Keratinocyte (primary cell): ENCODE measurements at regions not wholly inside any gene's neighbourhood (a gene's known extent, or its start where the extent isn't known, plus 50 kb on each side); places are given as distances from the start of the nearest gene placed in this dataset.

Experiments used
- CTCF ChIP-seq, 3 experiments: IDR thresholded peaks in 1 of 3; conservative IDR thresholded peaks in 1 of 3; optimal IDR thresholded peaks in 1 of 3; 2 replicates in 2 of 3; 3 replicates in 1 of 3; pipeline versions ENCODE3 to v1.5.1; 2011; ENCODE audit warnings: low read length in 3 of 3, mild to moderate bottlenecking in 3 of 3, moderate library complexity in 2 of 3, control low read depth in 1 of 3, inconsistent platforms in 1 of 3; ENCODE audit not compliant: insufficient read depth in 2 of 3; ENCODE audit errors: extremely low read depth in 1 of 3
- EZH2 ChIP-seq: IDR thresholded peaks from one replicate; pipeline ENCODE4 v1.6.1; 2012; ENCODE audit warnings: inconsistent platforms, mild to moderate bottlenecking, low read length, moderate library complexity

GRCh38 chr10:107899075-107899474 lies 734.6 kb upstream of the SORCS1 start:
- no peak for TF ChIP-seq CTCF (optimal IDR thresholded peaks at IDR 0.05 in 1 of 3, IDR thresholded peaks at IDR 0.05 in 1 of 3, conservative IDR thresholded peaks at IDR 0.05 in 1 of 3; ENCODE audit: extremely low read depth in 1 of 3, insufficient read depth in 2 of 3, low read length in 3 of 3)
- TF ChIP-seq EZH2, result no peak
